RKO (cell line): ENCODE measurements at regions not wholly inside any gene's neighbourhood (a gene's known extent, or its start where the extent isn't known, plus 50 kb on each side); places are given as distances from the start of the nearest gene placed in this dataset.

Source experiments
- DNase-seq: peaks from one replicate; pipeline ENCODE4 v3.0.0-alpha.2; 2016; ENCODE audit warnings: low spot score

- no peak for DNase-seq
Measured at GRCh38 chr13:89828506-89828905, 1519.0 kb upstream of the MIR17HG start.

GRCh38 chr13:89831157-89831556 lies 1516.3 kb upstream of the MIR17HG start:
- no peak for DNase-seq

DNA sequence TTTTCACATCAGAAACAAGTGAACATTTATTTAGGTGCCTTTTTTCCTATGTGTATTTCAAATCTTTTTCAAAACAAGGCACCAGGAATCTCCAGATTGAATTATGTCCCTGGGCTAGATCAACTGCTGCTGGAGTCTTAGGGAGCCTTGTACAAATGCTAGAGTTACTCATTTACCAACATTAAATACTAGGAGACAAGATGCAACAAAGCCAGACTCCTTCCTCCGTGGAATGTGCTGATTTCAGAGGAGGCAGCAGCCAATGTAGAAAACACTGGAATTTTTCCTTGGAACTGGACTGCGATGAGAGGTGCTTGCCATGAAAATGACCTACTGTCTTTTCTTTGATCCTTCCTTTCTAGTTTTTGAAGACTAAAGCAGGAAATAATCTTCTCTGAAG lies 1514.7 kb upstream of the MIR17HG start:
- no peak for DNase-seq

- DNase-seq, result no peak
Measured at GRCh38 chr13:89843621-89844020, 1503.9 kb upstream of the MIR17HG start.

GRCh38 chr13:89845874-89846273 lies 1501.6 kb upstream of the MIR17HG start:
- no peak for DNase-seq

GRCh38 chr13:89846926-89847585 lies 1500.4 kb upstream of the MIR17HG start:
- no peak for DNase-seq

DNA sequence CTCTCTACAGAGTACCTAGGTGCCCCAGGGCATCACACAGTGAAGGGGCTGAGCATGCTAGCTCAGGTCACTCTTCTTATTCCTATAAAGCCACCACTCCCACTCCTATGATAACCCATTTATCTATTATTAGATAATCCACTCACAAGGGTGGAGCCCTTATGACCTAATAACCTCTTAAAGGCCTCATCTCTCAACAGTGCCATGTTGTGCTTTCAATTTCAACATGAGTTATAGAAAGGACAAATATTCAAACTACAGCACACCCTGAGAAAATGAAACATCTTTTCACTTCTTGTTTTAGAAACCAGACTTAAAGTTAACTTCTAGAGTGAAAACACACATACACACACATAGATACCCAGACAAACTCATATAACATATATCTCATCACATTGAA lies 1494.9 kb upstream of the MIR17HG start:
- DNase-seq, result no peak

GRCh38 chr13:89856512-89856911 lies 1491.0 kb upstream of the MIR17HG start:
- no peak for DNase-seq

- no peak for DNase-seq
Measured at GRCh38 chr13:89857502-89857901, 1490.0 kb upstream of the MIR17HG start.

DNA sequence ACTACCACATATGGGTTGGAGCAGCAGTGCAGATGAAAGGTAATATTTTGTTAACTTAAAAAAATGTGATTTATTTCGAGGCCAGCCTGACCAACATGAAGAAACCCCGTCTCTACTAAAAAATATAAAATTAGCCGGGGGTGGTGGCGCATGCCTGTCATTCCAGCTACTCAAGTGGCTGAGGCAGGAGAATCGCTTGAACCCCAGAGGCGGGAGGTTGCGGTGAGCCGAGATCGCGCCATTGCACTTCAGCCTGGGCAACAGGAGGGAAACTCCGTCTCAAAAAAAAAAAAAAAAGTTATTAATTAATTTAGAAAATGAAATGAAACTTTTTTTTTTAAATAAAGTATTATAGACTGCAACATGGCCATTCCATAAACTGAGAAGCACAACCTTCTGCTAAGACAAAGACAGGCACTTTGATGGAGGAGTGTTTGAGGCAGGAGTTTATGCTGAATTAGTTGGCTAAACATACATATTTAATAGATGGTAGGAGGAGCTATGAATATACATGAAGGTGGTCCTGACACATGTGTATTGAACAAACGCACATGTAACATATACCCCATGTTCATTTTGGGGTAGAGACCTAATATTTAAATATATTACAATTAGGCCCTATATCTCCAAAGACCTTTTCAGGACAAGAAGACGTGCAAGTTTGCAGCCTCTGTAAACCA lies 1485.3 kb upstream of the MIR17HG start:
- DNase-seq, result no peak

- DNase-seq, result peak; percentile 9
Measured at GRCh38 chr13:89862691-89863036, 1484.8 kb upstream of the MIR17HG start.

DNA sequence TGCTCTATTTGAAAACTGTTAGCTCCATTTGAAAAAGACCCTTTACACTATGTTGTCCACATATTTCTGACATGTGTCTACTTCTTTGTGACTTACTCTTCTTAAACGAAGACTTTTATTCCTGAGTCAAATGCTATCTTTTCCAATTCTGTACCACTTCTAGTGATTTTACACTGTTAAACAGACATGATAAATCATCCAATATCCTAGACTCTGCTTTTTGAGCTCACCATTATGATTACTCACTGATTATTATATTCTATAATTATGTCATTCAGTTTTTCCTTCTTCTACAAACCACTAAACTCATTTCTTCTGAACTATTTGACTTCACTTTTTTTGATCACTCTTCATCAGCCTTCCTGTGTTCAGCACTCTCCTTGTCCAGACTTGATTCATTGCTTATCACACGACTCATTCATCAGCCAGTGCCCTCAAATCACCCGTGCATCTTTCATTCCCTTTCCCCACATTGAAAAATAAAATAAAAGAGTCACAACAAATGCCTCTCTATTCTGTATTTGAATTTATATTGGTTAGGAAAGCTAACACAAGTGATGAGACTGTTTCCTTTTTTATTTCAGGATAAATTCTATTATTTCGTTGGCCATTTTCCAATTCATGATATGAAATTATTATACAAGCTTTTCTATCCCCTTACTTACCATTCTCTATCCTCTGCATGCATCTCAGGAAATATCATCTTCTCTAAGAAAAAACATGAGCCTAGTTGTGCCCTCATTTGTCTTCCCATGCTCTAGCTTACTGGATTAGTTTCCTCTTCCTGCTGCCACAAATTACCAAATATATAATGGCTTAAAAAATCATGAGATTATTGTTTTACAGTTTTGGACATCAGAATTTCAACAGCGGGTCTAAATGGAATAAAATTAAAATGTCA lies 1482.1 kb upstream of the MIR17HG start:
- no peak for DNase-seq

DNA sequence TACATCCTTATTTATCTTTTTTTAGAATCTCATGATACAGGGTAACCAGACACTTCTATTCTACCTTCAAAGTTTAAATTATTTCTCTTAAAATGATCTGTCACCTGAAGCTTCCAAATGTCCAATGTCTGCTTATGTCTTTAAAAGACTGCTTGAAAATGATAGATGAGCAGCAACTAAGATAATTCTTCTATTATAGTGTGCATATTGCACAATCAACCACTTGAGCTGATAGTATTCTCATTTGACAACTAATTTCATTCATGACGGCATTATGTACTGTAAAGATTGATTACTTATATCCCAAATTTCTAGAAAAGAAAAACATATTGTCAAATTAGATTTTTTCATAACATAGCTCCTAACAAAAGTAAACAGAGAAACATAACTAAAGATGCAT lies 1478.2 kb upstream of the MIR17HG start:
- DNase-seq, result no peak

DNA sequence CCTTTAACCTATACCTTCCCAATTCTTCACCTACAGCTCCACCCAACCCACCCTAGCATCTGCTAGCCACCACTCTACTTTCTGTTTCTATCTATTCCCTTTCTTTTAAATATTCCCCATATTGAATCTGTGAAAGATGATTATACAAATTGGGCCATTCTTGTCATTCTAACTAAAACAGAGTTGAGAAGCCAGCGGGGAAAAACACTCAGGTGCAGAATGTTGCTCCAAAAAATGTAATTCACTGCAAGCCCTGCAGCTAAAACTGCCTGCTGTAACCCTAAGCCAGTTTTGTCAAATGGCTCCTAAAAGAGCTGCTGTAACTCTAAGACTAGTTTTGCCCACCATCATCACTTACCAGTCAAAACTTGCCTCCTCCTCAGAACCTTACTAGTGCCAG lies 1468.6 kb upstream of the MIR17HG start:
- DNase-seq, result no peak

DNA sequence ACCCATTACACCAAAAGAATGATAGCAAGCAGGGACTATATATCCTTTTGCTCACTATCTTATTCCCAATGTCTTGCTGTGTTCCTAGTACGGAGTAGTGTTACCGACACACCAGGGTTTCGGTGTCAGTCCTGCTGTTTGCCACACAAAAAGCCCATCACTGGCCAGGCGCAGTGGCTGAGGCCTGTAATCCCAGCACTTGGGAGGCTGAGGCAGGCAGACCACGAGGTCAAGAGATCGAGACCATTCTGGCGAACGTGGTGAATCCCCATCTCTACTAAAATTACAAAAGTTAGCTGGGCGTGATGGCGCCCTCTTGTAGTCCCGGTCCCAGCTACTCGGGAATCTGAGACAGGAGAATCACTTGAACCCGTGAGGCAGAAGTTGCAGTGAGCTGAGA lies 1467.3 kb upstream of the MIR17HG start:
- DNase-seq, result no peak

DNA sequence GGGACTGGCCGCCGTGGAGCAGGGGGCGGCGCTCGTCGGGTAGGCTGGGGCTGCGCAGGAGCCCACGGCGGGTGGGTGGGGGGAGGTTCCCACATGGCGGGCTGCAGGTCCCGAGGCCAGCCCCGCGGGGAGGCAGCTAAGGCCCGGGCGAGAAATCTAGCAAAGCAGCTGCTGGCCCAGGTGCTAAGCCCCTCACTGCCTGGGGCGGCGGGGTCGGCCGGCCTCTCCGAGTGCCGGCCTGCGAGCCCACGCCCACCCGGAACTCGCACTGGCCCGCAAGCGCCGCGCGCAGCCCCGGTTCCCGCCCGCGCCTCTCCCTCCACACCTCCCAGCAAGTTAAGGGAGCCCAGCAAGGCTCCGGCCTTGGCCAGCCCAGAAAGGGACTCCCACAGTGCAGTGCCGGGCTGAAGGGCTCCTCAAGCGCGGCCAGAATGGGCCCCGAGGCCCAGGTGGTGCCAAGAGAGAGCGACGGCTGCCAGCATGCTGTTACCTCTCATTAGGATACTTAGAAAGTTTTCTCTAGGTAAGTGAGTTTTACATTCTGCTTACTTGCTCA lies 1463.5 kb upstream of the MIR17HG start:
- DNase-seq, result no peak

GRCh38 chr13:89890806-89891205 lies 1456.7 kb upstream of the MIR17HG start:
- DNase-seq, result no peak

DNA sequence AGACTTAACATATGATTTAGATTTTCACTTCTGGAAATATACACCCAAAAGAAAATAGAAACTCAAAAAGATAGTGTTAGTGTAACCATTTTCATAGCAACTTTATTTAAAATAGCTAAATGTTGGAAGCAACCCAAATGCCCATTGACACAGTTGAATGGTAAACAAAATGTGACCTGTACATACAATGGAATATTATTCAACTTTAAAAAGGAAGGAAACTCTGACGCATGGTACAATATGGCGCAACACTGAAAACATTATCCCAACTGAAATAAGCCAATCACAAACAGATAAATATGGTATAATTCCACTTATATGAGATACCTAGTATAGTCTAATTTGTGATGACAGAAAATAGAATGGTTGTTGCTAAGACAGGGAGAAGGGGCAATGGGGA lies 1456.1 kb upstream of the MIR17HG start:
- no peak for DNase-seq

- DNase-seq, result no peak
Measured at GRCh38 chr13:89897681-89898080, 1449.8 kb upstream of the MIR17HG start.

- no peak for DNase-seq
Measured at GRCh38 chr13:89899302-89900103, 1448.0 kb upstream of the MIR17HG start.

GRCh38 chr13:89900104-89900765 lies 1447.3 kb upstream of the MIR17HG start:
- DNase-seq, result no peak
